ENCODE measurements at regions not wholly inside any gene's neighbourhood (a gene's known extent, or its start where the extent isn't known, plus 50 kb on each side); places are given as distances from the start of the nearest gene placed in this dataset.

DNA sequence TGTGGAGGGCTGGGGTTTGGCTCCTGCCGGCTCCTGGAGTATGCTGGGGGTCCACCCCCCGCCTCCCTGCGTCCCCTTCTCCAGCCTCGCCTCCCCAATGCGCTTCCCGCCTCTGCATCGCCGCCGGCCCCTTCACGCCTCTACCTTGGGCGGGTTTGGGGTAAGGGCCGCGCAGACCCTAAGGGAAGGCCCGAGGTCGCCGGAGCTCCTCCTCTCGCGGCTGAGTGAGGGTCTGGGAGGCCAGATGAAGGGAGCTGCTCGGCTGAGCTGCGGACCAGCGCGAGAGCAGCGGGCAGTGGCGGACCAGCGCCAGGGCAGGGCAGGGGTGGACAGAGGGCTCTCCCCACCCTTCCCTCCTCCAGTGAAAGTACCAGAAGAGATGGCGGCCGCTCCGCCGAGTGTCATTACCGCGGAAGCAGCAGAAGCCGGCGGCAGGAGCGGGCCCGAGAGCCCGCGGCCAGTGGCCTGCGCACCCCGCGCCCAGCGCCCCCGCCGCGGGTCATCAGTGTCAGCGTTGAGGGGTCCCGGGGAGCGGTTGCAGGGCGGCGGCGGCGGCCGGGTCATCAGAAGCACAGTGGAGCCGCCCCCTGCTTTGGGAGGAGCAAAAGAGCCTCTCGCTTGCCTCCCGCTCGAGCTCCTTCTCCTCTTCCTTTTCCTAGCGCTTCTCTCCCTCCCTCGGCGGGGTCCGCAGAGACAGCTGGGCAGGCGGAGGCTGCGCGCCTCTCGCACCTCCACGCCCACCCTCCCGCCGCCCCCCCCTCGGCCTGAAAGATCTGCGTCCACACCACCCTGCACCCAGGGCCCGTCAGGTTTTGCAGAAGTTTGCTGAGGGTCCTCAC, 255.6 kb upstream of the CADM1 start:
- POLR2A ChIA-PET = no interaction called here
- WGBS (ENCODE audit: missing lambda C conversion rate) = 46% methylated on average over 19 of the region's 70 CpGs
- peak overlapping the region; percentile 42 for H3K4me3 ChIP-seq
- ATAC-seq = peak in 1 of 2 experiments; percentile 42; a peak in 3 of 6 replicates
- H3K9me3 ChIP-seq = no peaks in the 10 kb centered on the region
- CTCF ChIA-PET = no interaction called here
- H3K27ac ChIP-seq = peak overlapping the region in 1 of 2 experiments; percentile 72; a peak in 3 of 6 replicates
- no peak for FAIRE-seq
- no peak for TF ChIP-seq NFE2L2 (conservative IDR thresholded peaks at IDR 0.05; ENCODE audit: low read length)
- no peak for TF ChIP-seq EHF (CRISPR knock-in tag; IDR thresholded peaks at IDR 0.05)
- TF ChIP-seq ZC3H11A (IDR thresholded peaks at IDR 0.05) = no peak
- no peak for TF ChIP-seq RARB (CRISPR knock-in tag; IDR thresholded peaks at IDR 0.05)
- H3K4me2 ChIP-seq = peak overlapping the region; percentile 62
- DNase-seq (ENCODE audit: low read depth in 1 of 2, low spot score in 1 of 2) = no peak
- H3K4me1 ChIP-seq = no peaks in the 10 kb centered on the region

DNA sequence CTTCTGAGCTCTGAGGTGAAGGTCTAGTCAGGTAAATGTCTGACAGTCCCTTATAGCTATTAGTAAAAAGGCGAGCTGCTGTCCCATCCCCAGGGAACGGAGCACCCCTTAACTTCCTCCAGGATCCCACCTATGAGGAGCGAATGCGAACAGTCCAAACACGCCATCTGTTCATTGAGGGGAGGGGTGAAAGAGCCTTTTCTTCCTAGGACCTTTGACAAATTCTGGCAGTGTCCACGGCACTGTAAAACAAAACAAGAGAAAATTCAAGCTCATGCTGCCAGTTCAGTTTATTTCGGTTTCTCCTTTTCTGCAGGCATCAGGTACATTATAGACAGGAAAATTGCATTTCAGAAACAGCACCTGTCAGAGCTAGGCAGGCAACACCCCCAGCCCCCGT, 253.8 kb upstream of the CADM1 start:
- WGBS (ENCODE audit: missing lambda C conversion rate) = 77% methylated on average over 8 of the region's 8 CpGs

DNA sequence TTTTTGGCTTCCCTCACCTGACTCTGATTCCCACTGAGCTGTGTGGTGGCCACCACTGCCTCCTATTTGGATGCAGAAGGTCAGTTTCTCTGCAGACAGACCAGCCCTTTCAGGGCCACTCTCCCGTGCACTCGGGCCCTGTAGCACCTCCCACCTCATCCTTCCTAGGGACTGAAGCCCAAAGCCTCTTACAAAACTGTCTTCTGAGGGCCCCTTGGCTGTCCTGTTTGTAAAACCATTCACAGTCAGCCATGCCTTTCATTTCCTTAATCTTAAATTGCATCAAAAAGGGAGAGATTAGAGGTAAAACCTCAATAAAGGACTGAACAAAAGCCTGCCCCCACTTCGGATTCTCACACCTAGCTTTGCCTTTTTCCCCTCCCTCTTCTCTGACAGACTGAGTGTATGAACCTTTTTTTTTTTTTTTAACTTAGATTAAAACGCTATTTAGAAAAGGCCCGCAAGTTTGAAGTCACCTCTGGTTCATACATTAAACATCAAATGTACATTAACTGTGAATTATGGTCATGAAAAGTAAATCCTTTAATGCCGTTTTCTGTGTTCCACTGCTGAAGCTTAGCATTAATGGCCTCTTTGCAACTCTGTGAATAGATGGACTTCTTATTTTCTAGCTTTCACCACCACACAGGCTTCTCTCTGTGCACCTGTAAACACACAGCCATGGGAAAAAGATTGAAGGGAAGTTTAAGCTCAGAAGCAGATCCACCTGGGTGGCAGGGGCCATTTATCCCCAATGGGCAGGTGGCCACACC, 247.2 kb upstream of the CADM1 start:
- H3K9me3 ChIP-seq = no peaks in the 10 kb centered on the region
- no peak for FAIRE-seq
- ChIA-PET CTCF (interaction anchor here (0.6 kb wide), 1 partner anchor 494 kb away, joined by 3 read pairs; no protein-coding TSS in a partner anchor), POLR2A (no interaction called here)
- no peak overlapping the region for H3K27ac ChIP-seq
- peaks cover 5% of the 10 kb centered on the region; the same call in 1 of the 3 replicates for H3K4me1 ChIP-seq
- H3K4me3 ChIP-seq = no peak overlapping the region
- no peak overlapping the region for H3K4me2 ChIP-seq
- TF ChIP-seq JUNB (IDR thresholded peaks at IDR 0.05) (no peak), TP53 (CRISPR knock-in tag; IDR thresholded peaks at IDR 0.05) (no peak), JUN (IDR thresholded peaks at IDR 0.05) (no peak), RFX5 (IDR thresholded peaks at IDR 0.05) (no peak), CHD4 (IDR thresholded peaks at IDR 0.05; ENCODE audit: borderline replicate concordance) (no peak)
- TF ChIP-seq, protein P1, sequence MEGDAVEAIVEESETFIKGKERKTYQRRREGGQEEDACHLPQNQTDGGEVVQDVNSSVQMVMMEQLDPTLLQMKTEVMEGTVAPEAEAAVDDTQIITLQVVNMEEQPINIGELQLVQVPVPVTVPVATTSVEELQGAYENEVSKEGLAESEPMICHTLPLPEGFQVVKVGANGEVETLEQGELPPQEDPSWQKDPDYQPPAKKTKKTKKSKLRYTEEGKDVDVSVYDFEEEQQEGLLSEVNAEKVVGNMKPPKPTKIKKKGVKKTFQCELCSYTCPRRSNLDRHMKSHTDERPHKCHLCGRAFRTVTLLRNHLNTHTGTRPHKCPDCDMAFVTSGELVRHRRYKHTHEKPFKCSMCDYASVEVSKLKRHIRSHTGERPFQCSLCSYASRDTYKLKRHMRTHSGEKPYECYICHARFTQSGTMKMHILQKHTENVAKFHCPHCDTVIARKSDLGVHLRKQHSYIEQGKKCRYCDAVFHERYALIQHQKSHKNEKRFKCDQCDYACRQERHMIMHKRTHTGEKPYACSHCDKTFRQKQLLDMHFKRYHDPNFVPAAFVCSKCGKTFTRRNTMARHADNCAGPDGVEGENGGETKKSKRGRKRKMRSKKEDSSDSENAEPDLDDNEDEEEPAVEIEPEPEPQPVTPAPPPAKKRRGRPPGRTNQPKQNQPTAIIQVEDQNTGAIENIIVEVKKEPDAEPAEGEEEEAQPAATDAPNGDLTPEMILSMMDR (IDR thresholded peaks at IDR 0.05) = no peak
- 38% methylated on average over 6 of the region's 6 CpGs for WGBS (ENCODE audit: missing lambda C conversion rate)
- no peak for ATAC-seq
- no peak for DNase-seq (ENCODE audit: low read depth in 1 of 2, low spot score in 1 of 2)

More for the DNA sequence above, 253.8 kb upstream of the CADM1 start:
- no peaks in the 10 kb centered on the region for H3K4me1 ChIP-seq
- H3K4me3 ChIP-seq = no peak overlapping the region
- ChIA-PET CTCF (no interaction called here), POLR2A (no interaction called here)
- no peak for DNase-seq (ENCODE audit: low read depth in 1 of 2, low spot score in 1 of 2)
- no peak overlapping the region for H3K27ac ChIP-seq
- FAIRE-seq = no peak
- no peak for ATAC-seq
- TF ChIP-seq CHD2 (IDR thresholded peaks at IDR 0.05; ENCODE audit: low read length, partially characterized antibody) = no peak
- no peak for TF ChIP-seq POLR2AphosphoS2 (conservative IDR thresholded peaks at IDR 0.05; ENCODE audit: low read length)
- no peak for TF ChIP-seq EP300 (IDR thresholded peaks at IDR 0.05)
- no peak for TF ChIP-seq ZSCAN20 (CRISPR knock-in tag; IDR thresholded peaks at IDR 0.05)
- TF ChIP-seq EHF (CRISPR knock-in tag; IDR thresholded peaks at IDR 0.05) = no peak
- no peak overlapping the region for H3K4me2 ChIP-seq
- H3K9me3 ChIP-seq = no peaks in the 10 kb centered on the region

DNA sequence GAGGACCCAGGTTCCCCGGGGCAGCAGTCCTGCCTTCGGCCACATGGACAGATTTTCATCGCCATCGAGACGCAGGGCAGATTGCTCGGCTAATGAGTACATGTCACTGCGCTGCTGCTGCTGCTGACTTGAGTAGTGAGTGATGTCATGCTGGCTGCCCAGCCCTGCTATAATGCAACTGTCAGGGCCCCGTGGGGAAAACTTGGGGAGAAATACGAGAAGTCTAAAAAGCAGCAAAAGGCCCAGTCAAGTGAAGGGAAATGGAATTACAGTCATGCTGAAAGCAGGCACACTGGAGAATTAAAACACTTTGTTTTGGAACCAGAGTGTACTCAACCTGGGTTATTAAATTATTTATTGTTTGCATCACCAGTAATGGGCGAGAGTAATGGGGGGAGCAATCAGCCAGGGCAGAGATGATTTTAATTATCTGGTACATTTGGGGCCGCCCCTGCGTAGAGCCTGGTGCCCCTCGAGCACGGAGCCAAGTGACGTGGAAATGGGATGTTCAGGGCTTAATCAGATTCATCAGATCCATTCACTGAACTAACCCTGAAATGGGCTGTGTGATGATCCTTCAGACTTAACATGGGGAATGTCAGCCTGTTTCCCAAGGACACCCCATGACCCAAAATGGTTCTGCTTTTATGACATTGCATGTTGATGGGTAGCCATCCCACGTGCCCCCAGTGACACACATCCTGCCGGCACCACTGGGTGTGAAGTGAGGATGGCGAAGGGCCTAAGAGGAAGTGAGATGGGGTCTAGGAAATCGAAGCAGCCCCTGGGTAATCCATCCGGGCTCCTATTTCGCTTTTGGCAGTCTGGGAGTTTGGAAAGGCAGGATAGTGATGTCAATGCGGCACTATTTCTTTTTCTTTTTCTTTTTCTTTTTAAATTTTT, 241.6 kb upstream of the CADM1 start:
- WGBS (ENCODE audit: missing lambda C conversion rate) = 64% methylated on average over 22 of the region's 22 CpGs
- no peak for FAIRE-seq

More for the DNA sequence above, 241.6 kb upstream of the CADM1 start:
- ATAC-seq (no peak), DNase-seq (ENCODE audit: low read depth in 1 of 2, low spot score in 1 of 2) (no peak)
- TF ChIP-seq CHD2 (IDR thresholded peaks at IDR 0.05; ENCODE audit: low read length, partially characterized antibody) = no peak
- no peak for TF ChIP-seq RARB (CRISPR knock-in tag; IDR thresholded peaks at IDR 0.05)
- Histone ChIP-seq H3K27ac (no peak overlapping the region), H3K4me1 (peaks cover 5% of the 10 kb centered on the region; the same call in 1 of the 3 replicates), H3K4me3 (no peak overlapping the region), H3K9me3 (no peaks in the 10 kb centered on the region), H3K4me2 (no peak overlapping the region)
- CTCF ChIA-PET = no interaction called here
- POLR2A ChIA-PET = no interaction called here
